IPS DF 4.7 (cell line): ENCODE measurements at regions not wholly inside any gene's neighbourhood (a gene's known extent, or its start where the extent isn't known, plus 50 kb on each side); places are given as distances from the start of the nearest gene placed in this dataset.
"Not testable (repeated sequence)": the region's sequence is repeated elsewhere in the genome, so short reads cannot be mapped to it uniquely, and the experiment has no call there.

Experiments
- DNase-seq: peaks from one replicate; pipeline ENCODE4 v3.0.0-alpha.2; 2013; ENCODE audit warnings: low spot score; ENCODE audit errors: extremely low read depth

DNA sequence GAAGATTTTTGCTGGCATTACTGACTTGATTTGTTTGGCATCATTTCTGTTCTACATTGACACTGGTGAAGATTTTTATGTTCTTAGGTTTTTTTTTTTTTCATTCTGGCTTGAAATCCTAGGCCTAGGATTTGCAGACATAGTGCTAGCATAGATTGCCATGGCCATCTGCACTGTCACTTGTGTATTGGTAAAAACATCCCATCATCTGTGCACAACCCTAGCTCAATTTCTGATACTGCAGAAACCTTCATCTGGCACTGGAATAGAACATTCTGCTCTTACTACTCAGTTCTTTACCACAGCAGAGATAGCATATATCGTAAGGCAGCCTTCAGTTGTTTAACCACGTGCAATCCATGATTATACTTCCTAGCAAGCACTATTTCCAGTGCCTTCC is 111.5 kb upstream of the IL15 start:
- DNase-seq: no peak

DNA sequence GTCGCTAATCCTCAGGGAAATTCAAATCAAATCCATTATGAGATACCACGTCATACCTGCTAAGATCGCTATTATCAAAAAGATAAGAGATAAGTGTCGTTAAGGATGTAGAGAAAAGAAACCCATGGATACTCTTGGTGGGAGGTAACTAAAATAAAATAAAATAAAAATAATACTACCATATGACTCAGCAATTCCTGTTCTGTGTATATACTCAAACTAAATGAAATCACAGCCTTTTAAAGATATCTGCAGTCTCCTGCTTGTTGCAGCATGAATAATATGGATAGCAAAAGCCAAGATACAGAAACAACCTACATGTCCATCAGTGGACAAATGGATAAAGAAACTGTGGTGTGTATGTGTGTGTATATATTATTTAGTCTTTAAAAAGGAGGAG is 105.8 kb upstream of the IL15 start:
- no peak for DNase-seq

DNA sequence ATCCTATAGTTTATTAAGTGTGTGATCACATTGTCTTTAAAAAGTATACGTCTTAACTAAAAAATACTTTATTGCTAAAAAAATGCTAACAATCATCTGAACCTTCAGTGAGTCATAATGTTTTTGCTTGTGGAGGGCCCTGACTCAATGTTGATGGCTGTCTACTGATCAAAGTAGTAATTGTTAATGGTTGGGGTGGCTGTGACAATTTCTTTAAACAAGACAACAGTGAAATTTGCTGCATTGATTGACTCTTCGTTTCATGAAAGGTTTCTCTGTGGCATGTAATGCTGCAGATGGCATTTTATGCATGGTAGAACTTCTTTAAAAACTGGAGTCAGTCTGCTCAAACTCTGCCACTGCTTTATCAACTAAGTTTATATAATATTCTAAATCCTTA is 101.4 kb upstream of the IL15 start:
- DNase-seq: no peak

DNA sequence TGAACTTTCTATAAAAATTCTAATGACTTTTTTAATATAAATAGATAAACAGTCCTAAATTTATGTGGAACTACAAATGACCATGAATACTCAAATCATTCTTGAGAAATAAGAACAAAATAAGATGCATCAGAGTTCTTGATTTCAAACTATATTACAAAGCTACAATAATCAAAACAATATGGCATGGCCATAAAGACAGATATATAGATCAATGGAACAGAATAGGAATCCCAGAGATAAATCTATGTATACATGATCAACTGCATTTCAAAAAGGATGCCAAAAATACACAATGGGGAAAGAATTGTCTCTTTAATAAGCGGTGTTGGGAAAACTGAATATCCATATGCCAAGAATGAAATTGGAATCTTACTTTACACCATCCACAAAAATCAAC is 98.4 kb upstream of the IL15 start:
- no peak for DNase-seq

DNA sequence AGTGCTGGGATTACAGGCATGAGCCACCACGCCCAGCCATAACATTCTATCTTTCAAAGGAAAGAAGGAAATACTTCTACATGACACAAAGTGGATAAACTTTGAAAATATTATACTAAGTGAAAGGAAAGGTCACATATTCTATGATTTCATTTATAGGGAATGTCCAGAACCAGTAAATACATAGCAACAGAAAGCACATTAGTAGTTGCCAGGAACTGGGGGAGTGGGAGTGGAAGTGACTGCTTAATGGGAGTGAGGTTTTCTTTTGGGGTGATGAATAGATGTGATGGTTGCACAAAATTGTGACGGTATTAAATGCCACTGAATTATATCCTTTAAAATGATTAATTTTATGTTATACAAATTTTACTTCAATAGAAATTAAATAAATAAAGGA is 95.7 kb upstream of the IL15 start:
- no peak for DNase-seq

DNA sequence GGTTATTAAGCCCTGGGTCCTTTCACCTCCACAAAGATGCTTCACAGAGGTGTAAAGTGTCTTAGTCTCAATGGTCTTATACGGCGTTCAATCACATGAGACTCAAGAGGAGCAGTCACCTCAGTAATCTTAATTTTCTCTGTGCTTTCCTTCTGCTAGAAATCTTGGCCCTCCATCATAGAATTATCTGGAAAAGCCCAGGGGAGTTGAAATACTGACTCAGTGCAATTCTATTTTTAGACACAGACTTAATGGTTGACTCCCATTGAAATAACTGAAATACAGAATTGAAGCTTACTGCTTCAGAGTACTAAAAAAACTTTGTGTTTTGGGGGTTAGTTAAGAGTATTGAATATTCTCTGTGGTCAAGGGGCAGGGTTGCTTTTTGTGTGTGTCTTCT is 94.5 kb upstream of the IL15 start:
- DNase-seq: no peak

DNA sequence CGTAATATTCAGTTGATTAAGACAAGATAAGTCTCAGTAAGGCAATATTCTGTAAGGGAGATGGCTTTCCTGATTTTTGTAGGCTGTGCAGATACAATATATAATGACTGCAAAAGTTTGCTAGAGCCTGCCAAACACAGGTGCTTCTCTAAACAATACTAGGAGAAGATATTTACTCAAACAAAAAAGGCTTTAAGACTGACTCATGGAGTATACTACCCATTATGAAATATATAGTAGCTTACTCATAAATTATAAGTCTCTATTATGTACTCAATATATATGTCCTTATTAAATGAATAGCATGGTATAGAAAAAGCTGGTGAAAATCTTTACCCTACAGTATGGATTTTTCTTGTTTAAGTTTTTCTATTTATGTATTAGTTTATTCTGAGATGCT is 93.2 kb upstream of the IL15 start:
- no peak for DNase-seq

DNA sequence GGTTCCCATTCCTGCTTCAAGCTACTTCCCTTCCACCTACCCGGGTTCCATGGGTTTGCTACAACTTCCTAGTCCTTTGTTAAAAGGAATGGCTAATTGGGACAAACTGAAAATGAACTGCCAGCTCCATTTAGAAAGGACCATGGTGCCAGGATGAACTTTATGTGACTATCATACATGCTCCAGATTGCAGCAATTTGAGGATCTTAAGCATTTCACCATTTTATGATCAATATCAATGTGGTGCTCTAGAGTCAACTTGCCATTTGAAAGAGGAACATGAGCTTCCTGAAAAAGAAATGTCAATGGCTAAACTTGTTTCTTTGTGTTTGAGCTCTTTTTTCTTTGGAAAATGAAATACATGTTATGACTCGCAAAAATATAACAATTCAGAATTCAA is 92.7 kb upstream of the IL15 start:
- DNase-seq: no peak

DNA sequence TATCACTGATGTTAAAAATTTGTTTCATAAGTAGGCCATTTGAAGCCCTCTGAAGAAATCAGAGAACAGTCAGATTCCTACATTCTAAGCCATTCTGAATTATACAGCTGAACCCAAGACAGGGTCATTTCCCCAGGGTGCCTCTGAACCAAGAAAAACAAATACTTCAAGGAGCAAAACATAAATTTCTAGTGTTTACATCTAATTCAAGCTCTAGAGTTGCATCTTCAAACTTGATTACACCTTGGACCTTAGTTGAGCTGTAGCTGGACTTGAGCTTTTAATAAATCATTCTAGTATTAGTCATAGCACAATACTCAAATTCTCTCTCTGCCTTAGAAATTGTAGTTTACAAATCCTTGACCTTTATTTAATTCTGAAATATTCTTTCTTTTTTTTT is 87.6 kb upstream of the IL15 start:
- no peak for DNase-seq

DNA sequence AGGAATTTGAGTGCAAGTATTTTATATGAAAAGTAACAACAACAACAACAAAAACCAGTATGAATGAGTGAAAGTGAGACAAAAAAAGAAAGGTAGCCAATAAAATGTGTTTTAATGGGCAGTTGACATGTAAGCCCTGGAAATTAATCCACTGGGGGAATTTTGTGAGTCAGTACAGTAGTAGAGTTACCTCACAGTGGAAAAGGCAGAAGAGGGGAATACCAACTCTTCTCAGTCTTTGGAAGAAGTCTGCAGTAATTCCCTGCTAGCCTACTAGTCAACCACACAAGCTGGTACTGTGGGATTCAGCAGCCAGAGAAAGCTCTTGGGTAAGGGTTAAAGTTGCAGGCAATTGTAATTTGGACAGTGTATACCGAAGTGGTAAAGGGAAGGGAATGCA is 76.3 kb upstream of the IL15 start:
- no peak for DNase-seq

DNA sequence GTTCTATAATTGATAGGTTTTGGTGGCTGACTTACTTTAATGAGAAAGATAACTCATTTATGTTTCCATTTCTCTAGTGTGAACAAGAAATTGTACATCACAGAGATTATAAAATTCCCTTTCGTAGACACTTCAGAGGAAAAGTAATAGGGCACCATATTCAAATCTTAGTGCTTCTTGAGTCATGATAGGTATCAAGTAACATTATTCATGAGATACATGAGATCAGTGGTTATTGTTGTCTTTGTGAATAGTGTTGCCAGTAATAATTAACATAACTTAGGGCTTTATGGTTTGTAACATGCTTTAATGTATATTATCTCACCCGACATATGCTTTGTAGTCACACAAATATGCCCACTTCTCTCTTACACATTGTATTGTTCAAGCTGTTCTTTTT is 73.7 kb upstream of the IL15 start:
- no peak for DNase-seq

DNA sequence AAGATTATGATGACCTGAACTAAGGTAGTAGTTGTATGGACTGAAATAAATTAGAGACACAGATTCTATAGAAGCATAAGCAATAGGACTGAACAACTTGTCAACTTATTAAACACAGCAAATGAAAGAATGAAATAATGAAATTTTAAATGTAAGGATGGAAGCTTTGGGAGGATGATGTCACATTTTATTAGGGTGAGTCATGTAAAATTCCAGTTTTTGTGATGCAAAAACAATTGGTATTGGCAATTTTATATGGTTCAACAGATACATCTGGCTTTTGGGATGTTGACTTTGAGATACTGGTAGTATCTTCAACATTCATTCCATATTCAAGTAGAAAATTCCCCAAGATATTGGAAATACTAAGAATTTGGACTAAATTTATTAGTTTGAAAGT is 72.7 kb upstream of the IL15 start:
- no peak for DNase-seq

DNA sequence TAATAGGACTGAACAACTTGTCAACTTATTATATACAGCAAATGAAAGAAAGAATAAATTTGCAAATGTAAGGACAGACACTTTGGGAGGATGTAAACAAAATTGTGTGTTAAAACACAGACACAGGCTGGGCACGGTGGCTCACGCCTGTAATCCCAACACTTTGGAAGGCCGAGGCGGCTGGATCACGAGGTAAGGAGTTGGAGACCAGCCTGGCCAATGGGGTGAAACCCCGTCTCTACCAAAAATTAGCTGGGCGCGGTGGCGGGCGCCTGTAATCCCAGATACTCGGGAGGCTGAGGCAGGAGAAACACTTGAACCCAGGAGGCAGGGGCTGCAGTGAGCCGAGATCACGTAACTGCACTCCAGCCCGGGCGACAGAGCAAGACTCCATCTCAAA is 71.4 kb upstream of the IL15 start:
- DNase-seq: not testable (repeated sequence)

DNA sequence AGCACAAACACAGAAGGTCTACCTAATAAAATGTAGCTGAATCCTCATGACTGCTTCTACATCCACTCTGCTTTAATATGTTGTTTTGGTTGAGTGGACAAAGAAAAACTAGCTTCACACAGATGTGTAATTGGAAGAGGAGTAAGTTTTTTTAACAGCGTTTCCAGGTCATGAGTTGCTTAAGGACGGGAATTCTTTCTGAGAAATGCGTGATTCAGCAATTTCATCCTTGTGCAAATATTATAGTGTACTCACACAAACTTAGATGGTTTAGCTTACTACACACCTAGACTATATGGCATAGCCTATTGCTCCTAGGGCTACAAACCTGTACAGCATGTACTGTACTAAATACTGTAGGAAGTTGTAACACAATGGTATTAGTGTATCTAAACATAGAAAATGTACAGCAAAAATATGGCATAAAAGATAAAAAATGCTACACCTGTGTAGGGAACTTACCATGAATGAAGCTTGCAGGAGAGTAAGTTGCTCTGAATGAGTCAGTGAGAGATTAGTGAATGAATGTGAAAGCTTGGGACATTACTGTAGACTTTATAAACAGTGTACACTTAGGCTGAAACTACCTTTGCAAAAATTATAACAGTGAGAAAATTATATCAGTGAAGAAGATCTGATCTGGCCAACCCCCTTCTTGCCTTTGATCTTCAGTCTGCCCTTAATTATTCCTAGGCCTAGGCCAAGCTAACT is 70.8 kb upstream of the IL15 start:
- DNase-seq: no peak

DNA sequence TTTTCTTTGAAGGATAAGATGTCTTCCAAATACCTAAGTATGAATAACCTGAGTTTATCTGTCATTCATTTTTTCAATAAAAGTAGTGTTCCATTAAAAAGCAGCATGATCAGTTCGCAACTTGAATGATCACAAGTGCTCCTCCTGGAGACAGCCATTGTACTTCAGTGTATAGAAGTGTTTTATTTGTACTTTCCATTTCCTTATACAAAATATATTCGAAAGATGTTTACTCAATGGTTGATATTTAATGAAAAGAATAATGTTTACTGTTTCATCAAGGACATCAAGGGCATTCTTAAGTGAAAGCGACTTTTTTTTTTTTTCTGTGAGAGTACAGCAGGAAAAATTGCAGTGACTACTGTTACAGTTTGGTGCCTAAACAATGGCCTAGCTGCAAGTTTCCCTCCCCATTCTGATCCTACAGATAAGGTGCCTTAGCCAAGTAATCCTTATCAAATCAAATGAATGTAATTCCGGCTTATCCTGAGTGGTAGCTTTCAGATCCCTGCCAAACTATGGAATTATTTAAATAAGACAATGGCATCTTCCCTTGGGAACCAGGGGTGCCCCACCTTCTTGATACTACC is 69.0 kb upstream of the IL15 start:
- DNase-seq: no peak

DNA sequence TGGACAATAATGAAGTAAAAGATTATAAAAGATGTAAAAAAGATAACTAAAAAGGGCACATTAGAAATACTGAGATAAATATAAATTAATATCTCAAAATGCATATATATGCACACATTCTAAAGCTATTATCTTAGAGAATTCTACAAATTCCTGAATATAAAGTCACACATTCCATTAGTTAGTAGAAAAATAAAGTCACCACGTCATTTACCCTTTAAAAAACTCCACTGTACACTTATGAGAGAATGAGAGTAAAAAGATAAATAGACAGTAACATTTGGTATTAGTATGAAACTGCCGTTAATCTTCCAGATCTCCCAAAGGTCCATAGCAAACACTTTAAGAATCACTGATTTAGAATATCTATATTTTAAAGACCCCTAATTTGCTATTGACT is 67.2 kb upstream of the IL15 start:
- no peak for DNase-seq

DNA sequence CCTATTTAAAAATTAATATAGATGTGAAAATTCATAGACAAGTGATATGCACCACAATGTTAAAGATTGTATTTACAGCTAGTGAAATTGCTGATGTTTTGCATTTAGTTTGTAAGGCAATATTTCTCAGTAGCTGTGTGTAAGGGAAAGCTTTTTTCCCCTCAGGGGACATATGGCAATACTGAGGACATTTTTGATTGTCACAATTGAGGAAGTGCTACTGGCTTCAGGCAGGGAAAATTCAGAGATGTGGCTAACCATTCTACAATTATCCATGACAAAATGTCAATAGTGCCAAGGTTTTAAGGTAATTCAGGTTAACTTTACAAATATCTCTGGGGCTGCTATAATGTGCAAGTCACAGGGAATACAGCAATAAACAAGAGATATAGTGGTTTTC is 66.1 kb upstream of the IL15 start:
- no peak for DNase-seq

DNA sequence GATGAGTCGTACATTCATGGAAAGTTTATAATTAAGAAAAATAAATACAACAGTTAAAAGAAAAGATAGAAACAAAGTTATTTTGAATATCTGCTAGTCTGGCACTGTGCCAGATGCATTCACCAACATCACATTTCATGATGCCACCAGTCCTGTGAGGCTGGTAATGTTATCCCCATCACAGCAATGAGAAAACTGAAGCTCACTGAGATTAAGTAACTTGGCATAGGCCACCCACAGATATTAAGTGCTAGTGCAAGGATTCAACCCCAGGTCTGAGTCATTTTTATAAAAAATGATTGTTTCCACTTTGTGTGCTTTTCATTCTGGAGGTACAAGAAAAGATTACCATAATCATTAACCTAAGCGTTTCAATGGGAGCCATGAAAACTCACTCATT is 65.0 kb upstream of the IL15 start:
- no peak for DNase-seq

DNA sequence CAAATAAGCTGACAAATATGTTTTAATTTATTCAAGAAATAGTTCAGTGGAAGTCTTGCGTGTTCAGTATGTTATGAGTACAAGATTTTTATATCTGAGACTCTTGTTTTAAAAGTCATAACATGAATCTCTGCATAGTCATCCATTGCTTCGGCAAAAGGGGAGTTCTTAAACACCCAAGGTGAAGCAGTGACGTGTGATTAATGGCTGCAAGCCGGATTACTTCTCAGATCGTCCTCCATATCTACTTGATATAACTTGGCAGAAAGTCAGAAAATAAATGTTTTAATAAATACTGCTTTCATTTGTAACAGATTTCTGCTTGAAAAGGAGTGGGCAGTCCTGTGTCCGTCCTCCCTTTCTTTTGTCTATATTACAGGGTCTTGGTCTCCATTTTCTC is 64.6 kb upstream of the IL15 start:
- no peak for DNase-seq

DNA sequence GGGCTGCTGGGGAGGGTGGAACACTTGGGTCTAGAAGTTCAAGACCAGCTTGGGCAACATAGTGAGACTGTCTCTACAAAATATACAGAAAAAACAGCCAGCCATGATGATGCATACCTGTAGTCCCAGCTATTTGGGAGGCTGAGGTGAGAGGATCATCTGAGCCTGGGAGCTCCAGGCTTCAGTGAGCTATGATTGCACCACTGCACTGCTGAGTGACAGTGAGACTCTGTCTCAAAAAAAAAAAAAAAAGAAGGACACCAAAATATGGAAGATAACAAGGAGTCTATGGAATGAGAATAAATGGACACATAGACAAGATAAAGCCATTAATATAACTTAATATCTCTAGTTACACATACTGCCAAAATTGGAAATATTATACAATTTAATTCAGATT is 62.7 kb upstream of the IL15 start:
- no peak for DNase-seq

DNA sequence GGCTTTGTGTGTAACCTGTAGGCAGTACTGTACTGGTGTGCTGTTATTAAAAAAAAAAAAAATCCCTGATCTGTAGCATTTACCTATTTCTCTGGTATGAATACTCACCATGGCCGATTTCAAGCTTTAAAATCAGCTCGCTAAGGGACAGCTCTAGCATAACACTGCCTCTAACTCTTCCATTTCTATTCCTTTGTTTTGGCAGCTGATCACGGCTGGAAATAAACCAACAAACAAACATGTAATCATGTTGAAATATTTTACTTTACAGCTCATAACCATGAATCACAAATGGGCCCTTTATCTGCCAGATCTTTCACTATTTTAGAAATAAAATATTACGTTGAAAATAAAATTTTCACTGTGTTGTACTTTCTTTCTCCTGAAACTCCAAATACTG is 60.5 kb upstream of the IL15 start:
- no peak for DNase-seq

DNA sequence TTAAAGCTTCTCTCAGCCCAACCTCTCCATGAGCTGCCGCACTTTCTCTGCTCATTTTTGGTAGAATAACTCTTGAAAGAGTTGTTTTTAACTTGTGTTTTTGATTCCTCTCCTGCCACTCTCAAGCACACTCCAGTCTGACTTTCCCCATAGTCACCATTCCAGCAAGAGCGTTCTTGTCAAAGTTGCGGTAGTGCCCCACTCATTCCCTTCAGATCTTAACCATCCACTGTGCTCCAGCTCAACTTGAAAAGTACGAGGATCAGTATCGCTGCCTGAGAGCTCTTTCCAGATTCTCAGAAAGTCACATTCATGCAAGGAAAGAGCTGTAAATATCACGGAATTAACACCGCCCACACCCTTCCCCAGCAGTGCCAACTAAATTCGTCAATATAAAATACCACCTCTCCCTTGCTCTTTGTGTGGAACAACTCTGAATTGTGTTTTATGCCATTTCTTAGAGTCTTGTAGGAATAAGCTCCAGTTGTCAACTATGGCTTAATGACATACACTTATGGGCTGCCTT is 59.7 kb upstream of the IL15 start:
- no peak for DNase-seq

DNA sequence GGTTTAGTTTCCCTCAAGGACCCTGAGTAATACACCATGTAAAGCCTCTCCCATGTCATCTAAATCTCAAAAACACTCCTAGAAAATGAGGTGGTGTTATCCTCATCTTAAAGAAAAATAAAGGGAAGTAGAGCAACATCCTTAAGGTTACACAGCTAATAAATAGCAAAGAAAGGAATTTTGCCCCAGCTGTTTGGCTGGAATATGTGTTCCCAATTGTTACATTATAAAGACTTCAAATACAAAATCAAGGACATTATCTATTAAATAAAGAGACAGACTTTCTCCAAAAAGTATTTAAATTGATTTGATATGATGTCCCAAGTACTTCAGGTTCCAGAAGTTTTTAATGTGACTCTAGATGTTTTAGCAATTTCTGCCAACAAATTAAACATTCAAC is 57.9 kb upstream of the IL15 start:
- DNase-seq: no peak

DNA sequence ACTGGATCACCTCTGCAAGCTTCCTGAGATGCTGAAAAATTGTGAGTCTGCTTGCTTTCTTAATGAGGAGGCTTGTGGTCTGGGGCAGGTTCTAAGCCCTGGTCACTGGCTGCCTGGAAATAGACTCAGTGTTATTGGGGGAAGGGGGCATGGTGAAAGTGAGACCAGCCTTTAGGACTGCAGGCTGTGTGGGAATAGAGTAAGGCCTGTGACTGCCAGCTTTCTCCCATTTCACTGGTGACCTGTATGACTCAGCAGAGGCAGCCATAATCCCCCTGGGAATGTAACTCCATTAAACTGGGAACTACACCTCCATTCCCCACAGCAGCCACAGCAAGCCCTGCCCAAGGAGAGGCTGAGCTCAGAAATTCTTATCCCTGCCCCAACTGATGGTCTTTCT is 55.9 kb upstream of the IL15 start:
- DNase-seq: no peak
